ENCODE measurements at regions not wholly inside any gene's neighbourhood (a gene's known extent, or its start where the extent isn't known, plus 50 kb on each side); places are given as distances from the start of the nearest gene placed in this dataset.

DNA sequence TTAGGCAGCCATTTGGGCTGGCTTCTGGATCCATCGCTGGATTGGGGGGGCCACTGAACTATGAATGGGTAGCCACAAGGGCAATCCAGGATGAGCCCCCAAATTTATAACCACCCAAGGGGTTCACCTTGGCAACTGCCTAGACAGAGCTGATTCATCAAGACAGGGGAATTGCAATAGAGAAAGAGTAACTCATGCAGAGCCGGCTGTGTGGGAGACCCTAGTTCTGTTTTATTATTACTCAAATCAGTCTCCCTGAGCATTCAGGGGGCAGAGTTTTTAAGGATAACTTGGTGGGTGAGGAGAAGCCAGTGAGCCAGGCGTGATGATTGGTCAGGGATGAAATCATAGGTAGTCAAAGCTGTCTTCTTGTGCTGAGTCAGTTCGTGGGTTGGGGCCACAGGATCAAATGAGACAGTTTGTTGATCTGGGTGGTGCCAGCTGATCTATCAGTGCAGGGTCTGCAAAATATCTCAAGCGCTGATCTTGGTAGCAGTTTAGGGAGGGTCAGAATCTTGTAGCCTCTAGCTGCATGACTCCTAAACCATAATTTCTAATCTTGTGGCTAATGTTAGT lies 57.9 kb downstream of the DNAJB9 start:
- no peak for TF ChIP-seq POU2F2 (IDR thresholded peaks at IDR 0.05; ENCODE audit: low read depth, low read length)
- TF ChIP-seq SPI1 (IDR thresholded peaks at IDR 0.05; ENCODE audit: low read depth, low read length), result no peak
- TF ChIP-seq POLR2A (IDR thresholded peaks at IDR 0.05; ENCODE audit: low read depth, low read length), result no peak
- no peak for TF ChIP-seq POLR2AphosphoS5 (IDR thresholded peaks at IDR 0.05; ENCODE audit: low read depth, low read length)
- TF ChIP-seq PAX5 (IDR thresholded peaks at IDR 0.05; ENCODE audit: insufficient read depth, low read length, severe bottlenecking), result no peak
- TF ChIP-seq TAF1 (IDR thresholded peaks at IDR 0.05; ENCODE audit: low read depth, low read length), result no peak
- DNase-seq (ENCODE audit: insufficient read length, low spot score) (no peak), FAIRE-seq (no peak)

DNA sequence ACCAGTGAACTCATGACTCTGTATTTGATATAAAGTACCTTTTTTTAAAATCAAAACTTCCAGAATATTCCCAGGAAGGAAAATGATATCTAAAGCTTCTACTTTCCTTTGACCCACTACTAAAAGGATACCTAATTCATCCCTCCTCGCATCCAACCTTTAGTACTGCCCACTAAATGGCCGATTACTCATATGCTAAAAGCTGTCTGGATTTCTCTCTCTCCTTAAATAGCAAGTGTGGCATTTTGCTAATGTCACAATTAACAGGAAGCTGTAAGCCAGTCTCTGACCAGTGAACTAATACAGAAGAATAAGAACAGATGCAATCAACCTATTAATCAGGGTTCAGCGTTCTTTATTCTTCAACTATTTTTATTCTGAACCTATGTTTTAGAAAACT lies 59.0 kb downstream of the DNAJB9 start:
- DNase-seq (ENCODE audit: insufficient read length, low spot score) (no peak), FAIRE-seq (no peak)
- TF ChIP-seq POLR2AphosphoS5 (IDR thresholded peaks at IDR 0.05; ENCODE audit: low read depth, low read length) (no peak), POLR2A (IDR thresholded peaks at IDR 0.05; ENCODE audit: low read depth, low read length) (no peak), POU2F2 (IDR thresholded peaks at IDR 0.05; ENCODE audit: low read depth, low read length) (no peak), PAX5 (IDR thresholded peaks at IDR 0.05; ENCODE audit: insufficient read depth, low read length, severe bottlenecking) (no peak), TAF1 (IDR thresholded peaks at IDR 0.05; ENCODE audit: low read depth, low read length) (no peak), SPI1 (IDR thresholded peaks at IDR 0.05; ENCODE audit: low read depth, low read length) (no peak)

DNA sequence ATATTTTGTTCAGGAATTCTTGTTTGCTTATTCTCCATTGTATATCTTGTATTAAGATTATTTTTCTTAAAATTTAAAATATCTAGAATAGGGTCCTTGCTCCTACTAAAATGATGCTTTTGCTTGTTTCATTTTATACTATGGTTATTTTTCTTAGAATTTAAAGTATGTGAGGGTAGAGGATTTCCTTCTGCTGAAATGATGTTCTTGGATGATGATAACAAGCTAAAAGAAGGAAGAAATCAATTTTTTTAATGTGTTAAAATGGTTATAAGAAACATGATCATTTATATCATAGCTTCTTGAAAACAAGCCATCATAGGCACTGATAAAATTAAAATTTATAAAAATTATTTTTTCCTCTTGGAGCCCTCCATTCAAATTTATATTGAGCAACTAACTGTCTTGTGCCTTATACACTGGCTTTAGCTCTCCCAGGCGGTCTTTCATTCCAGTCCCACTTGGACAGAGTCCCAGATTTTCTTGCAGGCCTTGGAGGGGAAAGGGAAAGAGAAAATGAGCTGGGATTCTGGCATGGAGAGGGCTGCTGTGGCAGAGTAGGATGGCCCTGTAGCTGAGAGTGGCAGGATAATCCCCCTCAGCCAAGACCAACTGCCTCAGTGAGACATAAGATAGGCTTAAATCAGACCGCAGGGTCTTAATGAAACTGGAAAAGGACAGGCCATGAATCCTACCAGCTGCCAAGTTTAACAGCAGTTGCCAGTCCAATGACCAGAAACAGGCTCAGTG lies 60.2 kb downstream of the DNAJB9 start:
- TF ChIP-seq TAF1 (IDR thresholded peaks at IDR 0.05; ENCODE audit: low read depth, low read length) (no peak), POLR2AphosphoS5 (IDR thresholded peaks at IDR 0.05; ENCODE audit: low read depth, low read length) (no peak), SPI1 (IDR thresholded peaks at IDR 0.05; ENCODE audit: low read depth, low read length) (no peak), POU2F2 (IDR thresholded peaks at IDR 0.05; ENCODE audit: low read depth, low read length) (no peak), PAX5 (IDR thresholded peaks at IDR 0.05; ENCODE audit: insufficient read depth, low read length, severe bottlenecking) (no peak), POLR2A (IDR thresholded peaks at IDR 0.05; ENCODE audit: low read depth, low read length) (no peak)
- no peak for FAIRE-seq

DNA sequence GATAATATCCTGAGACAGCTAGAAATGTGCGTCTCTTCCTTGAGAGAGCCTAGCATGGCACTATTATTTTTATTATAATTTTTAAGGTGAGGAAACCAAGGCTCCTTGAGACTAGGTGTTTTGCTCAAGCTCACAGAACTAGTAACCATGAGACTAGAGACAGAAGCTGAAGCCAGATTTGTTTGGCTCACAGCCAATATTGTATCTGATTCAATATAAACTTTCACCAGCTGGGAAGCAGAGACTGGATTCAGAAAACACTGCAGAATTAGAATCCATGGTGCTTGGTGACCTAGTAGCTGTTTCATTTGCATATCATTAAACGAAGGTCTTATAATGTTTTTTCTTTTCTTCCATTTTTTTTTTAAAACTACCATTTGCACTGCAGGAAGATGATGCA lies 64.4 kb downstream of the DNAJB9 start:
- no peak for TF ChIP-seq POLR2AphosphoS5 (IDR thresholded peaks at IDR 0.05; ENCODE audit: low read depth, low read length)
- TF ChIP-seq SPI1 (IDR thresholded peaks at IDR 0.05; ENCODE audit: low read depth, low read length), result no peak
- TF ChIP-seq PAX5 (IDR thresholded peaks at IDR 0.05; ENCODE audit: insufficient read depth, low read length, severe bottlenecking), result no peak
- TF ChIP-seq POLR2A (IDR thresholded peaks at IDR 0.05; ENCODE audit: low read depth, low read length), result no peak
- no peak for TF ChIP-seq TAF1 (IDR thresholded peaks at IDR 0.05; ENCODE audit: low read depth, low read length)
- no peak for TF ChIP-seq POU2F2 (IDR thresholded peaks at IDR 0.05; ENCODE audit: low read depth, low read length)
- FAIRE-seq, result no peak
- no peak for DNase-seq (ENCODE audit: insufficient read length, low spot score)

More for the DNA sequence above, 60.2 kb downstream of the DNAJB9 start:
- DNase-seq (ENCODE audit: insufficient read length, low spot score), result no peak

DNA sequence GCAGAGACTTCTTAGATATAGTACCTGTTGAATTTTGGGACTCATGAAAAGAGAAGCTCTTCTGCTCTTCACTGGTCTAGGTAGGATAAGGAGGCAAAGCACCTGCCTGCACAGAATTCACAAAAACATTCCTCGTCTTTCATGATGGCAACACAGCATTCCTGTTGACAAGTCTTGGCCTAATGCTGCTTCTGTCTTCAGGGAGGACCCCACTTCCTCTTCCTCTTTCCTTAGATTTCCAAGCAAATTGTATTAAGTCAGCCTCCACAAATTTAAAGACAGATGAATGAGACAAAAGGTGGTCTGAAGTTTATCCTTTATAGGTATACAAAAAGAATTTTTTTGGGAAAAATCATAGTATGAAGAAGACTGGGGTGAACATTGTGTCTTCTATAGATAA lies 64.9 kb downstream of the DNAJB9 start:
- FAIRE-seq (no peak), DNase-seq (ENCODE audit: insufficient read length, low spot score) (no peak)
- TF ChIP-seq SPI1 (IDR thresholded peaks at IDR 0.05; ENCODE audit: low read depth, low read length) (no peak), POLR2A (IDR thresholded peaks at IDR 0.05; ENCODE audit: low read depth, low read length) (no peak), POLR2AphosphoS5 (IDR thresholded peaks at IDR 0.05; ENCODE audit: low read depth, low read length) (no peak), TAF1 (IDR thresholded peaks at IDR 0.05; ENCODE audit: low read depth, low read length) (no peak), POU2F2 (IDR thresholded peaks at IDR 0.05; ENCODE audit: low read depth, low read length) (no peak), PAX5 (IDR thresholded peaks at IDR 0.05; ENCODE audit: insufficient read depth, low read length, severe bottlenecking) (no peak)

DNA sequence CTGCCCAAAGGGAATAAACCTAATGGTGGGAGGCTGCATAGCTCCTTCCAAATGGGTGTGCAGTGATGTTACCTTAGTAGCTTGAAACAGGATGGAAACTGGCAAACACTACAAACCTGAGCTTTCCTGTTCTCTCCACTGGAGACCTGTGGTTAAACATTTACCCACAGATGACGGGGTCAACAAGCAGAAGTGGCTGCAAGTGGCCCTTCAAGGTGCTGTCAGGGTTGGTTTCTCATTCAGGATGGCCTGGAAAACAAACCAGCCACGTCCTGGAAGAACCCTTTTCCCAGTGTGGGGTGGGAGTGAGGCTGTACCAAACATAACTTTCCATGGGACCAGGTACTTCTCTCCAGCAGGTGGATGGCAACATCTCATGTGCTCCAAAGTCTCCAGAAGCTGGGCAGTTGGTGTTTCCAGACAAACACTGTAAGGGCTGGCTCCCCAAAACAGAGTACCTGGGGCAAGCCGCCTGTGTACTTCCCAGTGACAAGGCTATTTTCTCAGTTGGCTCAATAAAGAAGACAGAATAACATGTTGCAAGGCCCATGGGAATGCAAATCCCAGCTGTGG lies 67.5 kb downstream of the DNAJB9 start:
- TF ChIP-seq SPI1 (IDR thresholded peaks at IDR 0.05; ENCODE audit: low read depth, low read length) (no peak), POLR2AphosphoS5 (IDR thresholded peaks at IDR 0.05; ENCODE audit: low read depth, low read length) (no peak), POLR2A (IDR thresholded peaks at IDR 0.05; ENCODE audit: low read depth, low read length) (no peak), POU2F2 (IDR thresholded peaks at IDR 0.05; ENCODE audit: low read depth, low read length) (no peak), PAX5 (IDR thresholded peaks at IDR 0.05; ENCODE audit: insufficient read depth, low read length, severe bottlenecking) (no peak), TAF1 (IDR thresholded peaks at IDR 0.05; ENCODE audit: low read depth, low read length) (no peak)
- FAIRE-seq (no peak), DNase-seq (ENCODE audit: insufficient read length, low spot score) (no peak)

DNA sequence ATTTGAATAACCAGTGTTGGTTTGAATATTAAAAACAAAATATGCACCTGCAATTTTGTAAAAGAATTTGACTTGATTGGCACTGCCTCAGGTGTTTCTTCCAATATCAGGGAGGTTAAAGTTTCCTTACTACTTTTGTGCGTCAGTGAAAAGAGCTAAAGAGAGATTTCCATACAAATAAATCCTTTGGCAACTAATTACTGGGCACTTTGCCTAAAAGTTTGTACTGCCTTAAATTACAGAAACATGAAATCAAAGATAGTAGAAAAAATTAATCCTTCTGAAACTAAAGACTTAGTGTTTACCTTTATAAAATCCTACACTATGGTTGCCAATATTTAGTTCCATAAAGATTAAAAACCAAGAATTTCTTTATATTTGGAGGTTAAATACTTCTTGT lies 72.5 kb downstream of the DNAJB9 start:
- no peak for DNase-seq (ENCODE audit: insufficient read length, low spot score)
- no peak for TF ChIP-seq TAF1 (IDR thresholded peaks at IDR 0.05; ENCODE audit: low read depth, low read length)
- no peak for TF ChIP-seq PAX5 (IDR thresholded peaks at IDR 0.05; ENCODE audit: insufficient read depth, low read length, severe bottlenecking)
- TF ChIP-seq POLR2AphosphoS5 (IDR thresholded peaks at IDR 0.05; ENCODE audit: low read depth, low read length), result no peak
- TF ChIP-seq SPI1 (IDR thresholded peaks at IDR 0.05; ENCODE audit: low read depth, low read length), result no peak
- no peak for TF ChIP-seq POU2F2 (IDR thresholded peaks at IDR 0.05; ENCODE audit: low read depth, low read length)
- TF ChIP-seq POLR2A (IDR thresholded peaks at IDR 0.05; ENCODE audit: low read depth, low read length), result no peak
- no peak for FAIRE-seq

DNA sequence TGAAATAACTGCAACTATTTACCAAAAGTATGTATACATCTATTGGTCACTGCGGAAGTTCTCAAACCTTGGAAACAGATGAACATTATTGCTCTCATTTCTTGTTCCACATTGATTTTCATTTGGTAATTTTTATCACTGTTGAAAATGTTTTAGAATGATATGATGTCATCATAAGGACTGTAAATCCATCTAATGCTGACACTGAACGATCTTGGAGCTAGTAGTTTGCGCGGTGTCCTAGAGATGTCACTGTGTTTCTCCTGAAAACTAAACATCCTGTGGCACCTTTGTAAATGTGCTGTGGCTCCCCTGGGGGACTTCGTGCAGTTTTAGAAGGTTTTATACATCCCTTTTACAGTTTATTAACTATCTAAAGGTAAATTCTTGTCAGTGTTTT lies 73.5 kb downstream of the DNAJB9 start:
- DNase-seq (ENCODE audit: insufficient read length, low spot score) (no peak), FAIRE-seq (no peak)
- TF ChIP-seq PAX5 (IDR thresholded peaks at IDR 0.05; ENCODE audit: insufficient read depth, low read length, severe bottlenecking) (no peak), SPI1 (IDR thresholded peaks at IDR 0.05; ENCODE audit: low read depth, low read length) (no peak), TAF1 (IDR thresholded peaks at IDR 0.05; ENCODE audit: low read depth, low read length) (no peak), POU2F2 (IDR thresholded peaks at IDR 0.05; ENCODE audit: low read depth, low read length) (no peak), POLR2AphosphoS5 (IDR thresholded peaks at IDR 0.05; ENCODE audit: low read depth, low read length) (no peak), POLR2A (IDR thresholded peaks at IDR 0.05; ENCODE audit: low read depth, low read length) (no peak)

DNA sequence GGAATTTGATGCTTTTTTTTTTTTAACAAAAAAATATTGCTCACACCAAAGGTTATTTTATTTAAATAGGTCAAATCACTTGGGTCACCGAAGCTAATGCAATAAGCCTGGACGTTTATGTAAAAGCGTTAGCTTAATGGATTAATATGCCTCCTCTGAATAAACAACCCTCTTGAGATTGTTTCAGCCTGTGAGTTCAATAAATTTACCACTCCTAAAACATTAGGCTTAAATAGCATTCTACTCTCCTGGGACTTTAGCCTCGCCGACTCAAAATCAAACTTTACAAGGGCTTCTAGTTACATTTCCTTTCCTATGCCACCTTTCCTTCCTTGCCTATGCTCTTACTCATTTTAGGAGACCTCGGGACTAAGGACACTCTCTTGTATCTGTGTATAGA lies 79.3 kb downstream of the DNAJB9 start:
- DNase-seq (ENCODE audit: insufficient read length, low spot score), result no peak
- TF ChIP-seq POLR2A (IDR thresholded peaks at IDR 0.05; ENCODE audit: low read depth, low read length), result no peak
- no peak for TF ChIP-seq PAX5 (IDR thresholded peaks at IDR 0.05; ENCODE audit: insufficient read depth, low read length, severe bottlenecking)
- TF ChIP-seq TAF1 (IDR thresholded peaks at IDR 0.05; ENCODE audit: low read depth, low read length), result no peak
- no peak for TF ChIP-seq SPI1 (IDR thresholded peaks at IDR 0.05; ENCODE audit: low read depth, low read length)
- TF ChIP-seq POLR2AphosphoS5 (IDR thresholded peaks at IDR 0.05; ENCODE audit: low read depth, low read length), result no peak
- no peak for TF ChIP-seq POU2F2 (IDR thresholded peaks at IDR 0.05; ENCODE audit: low read depth, low read length)
- FAIRE-seq, result no peak

Data from GM12891 (cell line).